ENCODE measurements at regions not wholly inside any gene's neighbourhood (a gene's known extent, or its start where the extent isn't known, plus 50 kb on each side); places are given as distances from the start of the nearest gene placed in this dataset.

GRCh38 chr22:22818861-22819855, 68.5 kb upstream of the IGLL5 start:
- TF ChIP-seq CTCF (conservative IDR thresholded peaks at IDR 0.05) (no peak), EZH2 (IDR thresholded peaks at IDR 0.05; ENCODE audit: low read depth) (no peak)

Data from PC-9 (cell line).